Lower leg skin (tissue), 4 donors: ENCODE measurements at regions not wholly inside any gene's neighbourhood (a gene's known extent, or its start where the extent isn't known, plus 50 kb on each side); places are given as distances from the start of the nearest gene placed in this dataset.

Experiments
- DNase-seq, 2 donors: peaks; one replicate each; pipeline ENCODE4 v3.0.0-alpha.2; 2019; ENCODE audit warnings: low spot score in 2 of 2
- H3K4me3 ChIP-seq: fragments of 200-600 bp; sonication (generic); 2 replicates; pipeline ENCODE4 v1.5.1; 2017; ENCODE audit warnings: mild to moderate bottlenecking, low read depth; ENCODE audit not compliant: poor library complexity, severe bottlenecking
- POLR2A ChIP-seq, 2 donors: fragments of 450-650 bp; IDR thresholded peaks; one replicate each; pipeline ENCODE4 v1.6.1; 2016 to 2017; ENCODE audit warnings: antibody characterized with exemption in 2 of 2, mild to moderate bottlenecking in 1 of 2, moderate library complexity in 1 of 2
- WGBS, 2 donors: methylation state at CpG; one replicate each; pipeline ENCODE4 v1.1.5; 2018; 5-methylcytosine and 5-hydroxymethylcytosine counted together
- intact Hi-C: fragments of 100-400 bp; cut with DNase I; formaldehyde crosslinking; loops from one replicate; pipeline ENCODE4 v1.15.0; 2023; ENCODE audit warnings: low total_unique reads
- TF ChIP-seq, protein P1 (sequence below), 3 donors: fragments of 450-650 bp; IDR thresholded peaks; one replicate each; pipeline ENCODE4 v1.5.1; 2016; ENCODE audit warnings: antibody characterized with exemption in 3 of 3, mild to moderate bottlenecking in 3 of 3, moderate library complexity in 2 of 3

DNA sequence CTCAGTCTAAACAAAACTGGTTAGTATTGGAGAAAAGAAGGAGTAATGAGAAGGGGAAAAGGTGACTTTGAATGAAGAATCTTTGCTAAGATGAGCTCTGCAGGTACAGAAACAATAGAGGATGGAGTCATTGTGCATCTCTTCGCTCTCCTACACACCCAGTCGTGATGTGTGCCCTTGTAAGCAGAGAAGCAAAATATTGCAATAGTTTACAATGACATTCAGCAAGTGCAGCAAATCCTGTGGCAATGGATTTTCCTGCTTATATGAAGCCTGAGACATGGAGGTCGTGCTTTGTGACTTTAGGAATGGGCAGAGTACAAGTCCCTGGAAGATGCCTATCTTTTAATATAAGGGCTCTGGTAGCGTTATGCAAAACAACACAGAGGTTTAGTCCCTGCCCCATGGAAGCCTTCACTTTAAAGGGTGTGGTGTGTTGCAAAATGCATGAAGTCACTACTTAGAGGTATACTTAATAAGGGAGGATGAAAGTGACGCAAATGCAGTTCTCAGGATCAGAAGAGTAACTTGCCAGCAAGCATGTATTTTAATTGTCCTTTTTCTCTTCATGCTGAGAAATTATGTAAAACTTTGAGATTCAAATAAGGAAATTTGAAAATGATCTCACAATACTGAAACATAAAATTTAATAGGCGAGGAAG is 88.0 kb upstream of the IVNS1ABP start:
- no peak for DNase-seq
- 62 to 71% methylated on average over 6 of the region's 6 CpGs for WGBS, 2 donors
- no peak overlapping the region for H3K4me3 ChIP-seq
- intact Hi-C loops, result no loop called here
- TF ChIP-seq, protein P1, sequence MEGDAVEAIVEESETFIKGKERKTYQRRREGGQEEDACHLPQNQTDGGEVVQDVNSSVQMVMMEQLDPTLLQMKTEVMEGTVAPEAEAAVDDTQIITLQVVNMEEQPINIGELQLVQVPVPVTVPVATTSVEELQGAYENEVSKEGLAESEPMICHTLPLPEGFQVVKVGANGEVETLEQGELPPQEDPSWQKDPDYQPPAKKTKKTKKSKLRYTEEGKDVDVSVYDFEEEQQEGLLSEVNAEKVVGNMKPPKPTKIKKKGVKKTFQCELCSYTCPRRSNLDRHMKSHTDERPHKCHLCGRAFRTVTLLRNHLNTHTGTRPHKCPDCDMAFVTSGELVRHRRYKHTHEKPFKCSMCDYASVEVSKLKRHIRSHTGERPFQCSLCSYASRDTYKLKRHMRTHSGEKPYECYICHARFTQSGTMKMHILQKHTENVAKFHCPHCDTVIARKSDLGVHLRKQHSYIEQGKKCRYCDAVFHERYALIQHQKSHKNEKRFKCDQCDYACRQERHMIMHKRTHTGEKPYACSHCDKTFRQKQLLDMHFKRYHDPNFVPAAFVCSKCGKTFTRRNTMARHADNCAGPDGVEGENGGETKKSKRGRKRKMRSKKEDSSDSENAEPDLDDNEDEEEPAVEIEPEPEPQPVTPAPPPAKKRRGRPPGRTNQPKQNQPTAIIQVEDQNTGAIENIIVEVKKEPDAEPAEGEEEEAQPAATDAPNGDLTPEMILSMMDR (IDR thresholded peaks at IDR 0.05), result no peak
- no peak for TF ChIP-seq POLR2A (IDR thresholded peaks at IDR 0.05)

DNA sequence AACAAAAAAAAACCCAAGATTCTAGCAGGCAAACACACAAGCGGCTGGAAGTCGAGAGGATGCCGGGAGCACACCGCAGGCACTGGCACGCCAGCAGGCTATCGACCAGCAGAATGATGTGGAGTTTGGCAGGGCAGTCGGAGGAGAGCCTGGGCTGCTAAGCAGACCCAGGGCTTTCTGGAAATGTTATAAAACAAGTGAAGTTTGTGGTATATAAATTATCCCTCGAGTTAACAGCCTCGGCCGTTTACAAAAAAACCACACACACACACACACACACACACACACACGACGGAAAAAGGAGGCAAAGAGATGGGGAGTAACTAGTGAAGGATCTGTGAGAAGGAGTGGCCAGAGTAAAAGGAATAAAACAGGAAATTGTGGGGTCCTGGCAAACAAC is 87.2 kb upstream of the IVNS1ABP start:
- 9 to 32% methylated on average over 9 to 12 of the region's 12 CpGs for WGBS, 2 donors
- no peak for TF ChIP-seq POLR2A (IDR thresholded peaks at IDR 0.05)
- TF ChIP-seq, protein P1 (IDR thresholded peaks at IDR 0.05), result no peak
- DNase-seq, result no peak
- intact Hi-C loops, result no loop called here
- H3K4me3 ChIP-seq, result no peak overlapping the region

GRCh38 chr1:185402930-185403329 is 85.9 kb upstream of the IVNS1ABP start:
- WGBS, 2 donors, result 86 to 91% methylated on average over 3 of the region's 3 CpGs
- intact Hi-C loops, result no loop called here
- no peak for DNase-seq
- H3K4me3 ChIP-seq, result no peak overlapping the region
- no peak for TF ChIP-seq POLR2A (IDR thresholded peaks at IDR 0.05)

GRCh38 chr1:185401019-185401418 is 84.0 kb upstream of the IVNS1ABP start:
- no peak overlapping the region for H3K4me3 ChIP-seq
- WGBS, 2 donors, result 66 to 80% methylated on average over 3 of the region's 3 CpGs
- DNase-seq, result no peak
- intact Hi-C loops, result no loop called here
- no peak for TF ChIP-seq POLR2A (IDR thresholded peaks at IDR 0.05)
- TF ChIP-seq, protein P1 (IDR thresholded peaks at IDR 0.05), result no peak

GRCh38 chr1:185400052-185400451 is 83.0 kb upstream of the IVNS1ABP start:
- no peak overlapping the region for H3K4me3 ChIP-seq
- intact Hi-C loops, result no loop called here
- DNase-seq, result no peak
- 79 to 89% methylated on average over 1 of the region's 1 CpG for WGBS, 2 donors
- no peak for TF ChIP-seq POLR2A (IDR thresholded peaks at IDR 0.05)
- TF ChIP-seq, protein P1 (IDR thresholded peaks at IDR 0.05), result no peak

GRCh38 chr1:185398599-185398998 is 81.6 kb upstream of the IVNS1ABP start:
- intact Hi-C loops, result no loop called here
- no peak for DNase-seq
- no peak for TF ChIP-seq POLR2A (IDR thresholded peaks at IDR 0.05)
- TF ChIP-seq, protein P1 (IDR thresholded peaks at IDR 0.05), result no peak
- H3K4me3 ChIP-seq, result no peak overlapping the region
